ENCODE measurements at regions not wholly inside any gene's neighbourhood (a gene's known extent, or its start where the extent isn't known, plus 50 kb on each side); places are given as distances from the start of the nearest gene placed in this dataset.

DNA sequence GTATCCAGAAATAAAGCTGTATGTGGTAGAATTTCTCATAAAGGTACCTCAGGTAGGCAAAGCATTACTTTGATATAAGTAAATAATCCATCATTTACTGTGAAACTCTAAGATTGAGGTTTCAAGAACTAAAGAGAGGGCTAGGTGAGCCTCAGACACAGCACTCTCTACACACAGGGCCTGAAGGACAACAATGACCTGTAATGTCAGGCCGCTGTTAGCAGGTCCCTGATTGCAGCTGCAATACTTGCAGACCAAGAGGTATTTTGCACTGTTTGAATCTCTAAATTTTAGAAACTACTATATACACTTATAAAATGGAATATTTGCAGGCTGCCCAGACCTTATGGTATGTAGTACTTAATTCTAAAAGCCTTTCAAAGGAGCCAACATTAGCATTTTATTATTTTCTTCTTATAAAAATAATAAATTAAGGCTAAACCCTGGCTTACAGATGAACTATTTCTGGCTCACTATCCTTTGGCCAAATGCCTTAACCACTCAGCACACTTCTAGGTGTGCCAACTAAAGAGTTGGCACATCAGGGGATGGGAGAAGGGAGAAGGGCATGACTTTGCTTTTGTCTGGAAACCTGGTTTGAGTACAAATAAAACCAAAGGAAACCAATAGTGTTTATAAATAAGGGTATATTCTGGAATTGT is 66.7 kb upstream of the SLC39A10 start:
- no peak for DNase-seq (ENCODE audit: low read depth, low spot score)
- dilution Hi-C loops (cut with MboI; ENCODE audit: extremely low pct_ligation_motif_present, low sequenced_read_pairs): no loop called here
- H4K20me1 ChIP-seq (replicated peaks; ENCODE audit: control insufficient read depth, extremely low read depth, insufficient read depth, low read length): no peaks in the 10 kb centered on the region

More for the DNA sequence above, 66.7 kb upstream of the SLC39A10 start:
- H2AFZ ChIP-seq (ENCODE audit: low read depth, low read length): no peak overlapping the region
- H3K4me3 ChIP-seq (replicated peaks in 1 of 3; ENCODE audit: insufficient read depth in 1 of 3, low read depth in 1 of 3, low read length in 3 of 3): no peak overlapping the region
- H3K4me1 ChIP-seq (ENCODE audit: control insufficient read depth, extremely low read depth, insufficient read depth, low read length): no peaks in the 10 kb centered on the region
- intact Hi-C loops (cut with micrococcal nuclease): no loop called here
- peaks cover 0 to 3% of the 10 kb centered on the region in 2 experiments for H3K27me3 ChIP-seq (ENCODE audit: control insufficient read depth in 2 of 2, insufficient read depth in 2 of 2, low read length in 2 of 2)
- TF ChIP-seq, protein P1, sequence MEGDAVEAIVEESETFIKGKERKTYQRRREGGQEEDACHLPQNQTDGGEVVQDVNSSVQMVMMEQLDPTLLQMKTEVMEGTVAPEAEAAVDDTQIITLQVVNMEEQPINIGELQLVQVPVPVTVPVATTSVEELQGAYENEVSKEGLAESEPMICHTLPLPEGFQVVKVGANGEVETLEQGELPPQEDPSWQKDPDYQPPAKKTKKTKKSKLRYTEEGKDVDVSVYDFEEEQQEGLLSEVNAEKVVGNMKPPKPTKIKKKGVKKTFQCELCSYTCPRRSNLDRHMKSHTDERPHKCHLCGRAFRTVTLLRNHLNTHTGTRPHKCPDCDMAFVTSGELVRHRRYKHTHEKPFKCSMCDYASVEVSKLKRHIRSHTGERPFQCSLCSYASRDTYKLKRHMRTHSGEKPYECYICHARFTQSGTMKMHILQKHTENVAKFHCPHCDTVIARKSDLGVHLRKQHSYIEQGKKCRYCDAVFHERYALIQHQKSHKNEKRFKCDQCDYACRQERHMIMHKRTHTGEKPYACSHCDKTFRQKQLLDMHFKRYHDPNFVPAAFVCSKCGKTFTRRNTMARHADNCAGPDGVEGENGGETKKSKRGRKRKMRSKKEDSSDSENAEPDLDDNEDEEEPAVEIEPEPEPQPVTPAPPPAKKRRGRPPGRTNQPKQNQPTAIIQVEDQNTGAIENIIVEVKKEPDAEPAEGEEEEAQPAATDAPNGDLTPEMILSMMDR (IDR thresholded peaks at IDR 0.05; ENCODE audit: extremely low read depth in 1 of 2, insufficient read depth in 1 of 2, low read depth in 1 of 2, low read length in 2 of 2): no peak
- TF ChIP-seq JUN (IDR thresholded peaks at IDR 0.05; ENCODE audit: borderline replicate concordance, insufficient read depth, insufficient read length, low read depth) (no peak), POLR2AphosphoS5 (IDR thresholded peaks at IDR 0.05; ENCODE audit: insufficient read depth, low read depth, low read length) (no peak), EZH2 (IDR thresholded peaks at IDR 0.05; ENCODE audit: borderline replicate concordance, low read depth, low read length, severe bottlenecking) (no peak), POLR2A (IDR thresholded peaks at IDR 0.05; ENCODE audit: low read depth, low read length) (no peak), FOS (IDR thresholded peaks at IDR 0.05; ENCODE audit: borderline replicate concordance, insufficient read depth, low read length) (no peak), GATA2 (IDR thresholded peaks at IDR 0.05; ENCODE audit: insufficient read depth, insufficient read length, low read depth, low read length) (no peak), MYC (IDR thresholded peaks at IDR 0.05; ENCODE audit: low read depth, low read length) (no peak)
- TF ChIP-seq, protein P2, sequence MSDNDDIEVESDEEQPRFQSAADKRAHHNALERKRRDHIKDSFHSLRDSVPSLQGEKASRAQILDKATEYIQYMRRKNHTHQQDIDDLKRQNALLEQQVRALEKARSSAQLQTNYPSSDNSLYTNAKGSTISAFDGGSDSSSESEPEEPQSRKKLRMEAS (IDR thresholded peaks at IDR 0.05; ENCODE audit: insufficient read depth, insufficient read length): no peak
- no peak overlapping the region for H3K27ac ChIP-seq (ENCODE audit: insufficient read depth, low read depth, low read length)
- no peaks in the 10 kb centered on the region for H3K9me1 ChIP-seq (replicated peaks; ENCODE audit: control insufficient read depth, extremely low read depth, insufficient read depth, low read length)
- H3K79me2 ChIP-seq (ENCODE audit: control insufficient read depth, insufficient read depth, low read length): no peaks in the 10 kb centered on the region
- BruUV-seq (replicated peaks): no TSS peak
- H3K4me2 ChIP-seq (ENCODE audit: insufficient read depth, low read length): no peak overlapping the region
- no peaks in the 10 kb centered on the region for H3K9me3 ChIP-seq (replicated peaks; ENCODE audit: control insufficient read depth, insufficient read depth, low read length)
- CTCF ChIA-PET: no interaction called here
- POLR2A ChIA-PET: no interaction called here
- no peak for FAIRE-seq
- H3K36me3 ChIP-seq (ENCODE audit: control insufficient read depth in 2 of 2, extremely low read depth in 1 of 2, insufficient read depth in 2 of 2, low read length in 2 of 2): no peaks in the 10 kb centered on the region
- H3K9ac ChIP-seq (replicated peaks; ENCODE audit: extremely low read depth, insufficient read depth, low read length): no peak overlapping the region

Measured in endothelial cell of umbilical vein (primary cell).